ENCODE measurements at regions not wholly inside any gene's neighbourhood (a gene's known extent, or its start where the extent isn't known, plus 50 kb on each side); places are given as distances from the start of the nearest gene placed in this dataset.

- no peak overlapping the region for H3K27ac Mint-ChIP-seq
- TF ChIP-seq CTCF (conservative IDR thresholded peaks at IDR 0.05; ENCODE audit: low read depth in 2 of 2): no peak
- no peak for TF ChIP-seq JUNB (IDR thresholded peaks at IDR 0.05; ENCODE audit: unreplicated experiment)
- TF ChIP-seq ZNF462 (CRISPR knock-in tag; IDR thresholded peaks at IDR 0.05): no peak
- no peak for TF ChIP-seq NANOG (IDR thresholded peaks at IDR 0.05; ENCODE audit: borderline replicate concordance)
- TF ChIP-seq REST (IDR thresholded peaks at IDR 0.05; ENCODE audit: unreplicated experiment): no peak
- no peak for TF ChIP-seq ZNF114 (CRISPR knock-in tag; IDR thresholded peaks at IDR 0.05)
- TF ChIP-seq EZH2 (IDR thresholded peaks at IDR 0.05; ENCODE audit: low read depth, unreplicated experiment): no peak
- TF ChIP-seq POLR2AphosphoS5 (IDR thresholded peaks at IDR 0.05; ENCODE audit: low read depth): no peak
- no peak for TF ChIP-seq CREB1 (CRISPR knock-in tag; IDR thresholded peaks at IDR 0.05; ENCODE audit: low read depth)
- TF ChIP-seq STAT1 (IDR thresholded peaks at IDR 0.05; ENCODE audit: unreplicated experiment): no peak
- no peaks in the 10 kb centered on the region for H3K27me3 Mint-ChIP-seq (ENCODE audit: insufficient read depth, low read depth, poor library complexity)
- no peak overlapping the region for H3K4me3 ChIP-seq
- H3K4me1 ChIP-seq (ENCODE audit: insufficient read depth): no peaks in the 10 kb centered on the region
- peaks cover 2% of the 10 kb centered on the region; the same call in 2 of the 3 replicates for H3K9me3 Mint-ChIP-seq
- H3K4me2 ChIP-seq: no peak overlapping the region
- no peaks in the 10 kb centered on the region for H3F3A ChIP-seq (replicated peaks; ENCODE audit: low read depth)
- no peaks in the 10 kb centered on the region for H3K36me3 Mint-ChIP-seq (ENCODE audit: low read depth)
- no peaks in the 10 kb centered on the region; the same call in 2 of the 3 replicates for H3K4me1 Mint-ChIP-seq
- H3K27me3 ChIP-seq (ENCODE audit: insufficient read depth): no peaks in the 10 kb centered on the region
- ATAC-seq (no peak), DNase-seq (ENCODE audit: low spot score) (no peak)
- no peak overlapping the region for H3K27ac ChIP-seq (ENCODE audit: low read depth)
- H3K36me3 ChIP-seq (ENCODE audit: insufficient read depth): no peaks in the 10 kb centered on the region
- peaks cover 4% of the 10 kb centered on the region; the same call in 1 of the 2 replicates for H3K9me2 ChIP-seq (ENCODE audit: insufficient read depth)
- 0 out of 2 replicates have a peak overlapping the region, but pooled peaks have one; percentile 45 for H2AFZ ChIP-seq
- H3K4me3 Mint-ChIP-seq: no peak overlapping the region
- H4K20me1 ChIP-seq (replicated peaks; ENCODE audit: insufficient read depth): no peaks in the 10 kb centered on the region
- no peaks in the 10 kb centered on the region for H3K79me2 ChIP-seq (replicated peaks; ENCODE audit: insufficient read depth)
Observed at GRCh38 chr13:97758317-97758716, 195.2 kb upstream of the IPO5 start.
